Small intestine (tissue), 7 donors: ENCODE measurements at regions not wholly inside any gene's neighbourhood (a gene's known extent, or its start where the extent isn't known, plus 50 kb on each side); places are given as distances from the start of the nearest gene placed in this dataset.
A peak's percentile ranks its signal among the peaks of the same experiment; 100 is the strongest.

ENCODE experiments used
- DNase-seq, 2 donors: peaks; one replicate each; pipeline versions ENCODE4 v3.0.0 to v3.0.0-alpha.2; 2013
- FAIRE-seq: peaks from 2 replicates; lab custom pipeline; 2012; peaks lifted over from hg19 to GRCh38; lab: Jason Lieb, UNC
- H3K27ac ChIP-seq, 3 donors: one replicate each; pipeline ENCODE4 v1.5.1; 2013; ENCODE audit warnings: low read length in 2 of 3, mild to moderate bottlenecking in 2 of 3, control low read depth in 1 of 3, inconsistent platforms in 1 of 3, low read depth in 1 of 3, moderate library complexity in 1 of 3
- H3K27me3 ChIP-seq, 3 donors: one replicate each; pipeline ENCODE4 v1.6.1; 2013; ENCODE audit warnings: low read length in 3 of 3, inconsistent platforms in 1 of 3; ENCODE audit not compliant: control insufficient read depth in 3 of 3, insufficient read depth in 3 of 3
- H3K36me3 ChIP-seq, 3 donors: one replicate each; pipeline ENCODE4 v1.6.1; 2013; ENCODE audit warnings: low read length in 3 of 3, inconsistent platforms in 1 of 3, low read depth in 1 of 3, mild to moderate bottlenecking in 1 of 3, moderate library complexity in 1 of 3; ENCODE audit not compliant: control insufficient read depth in 3 of 3, insufficient read depth in 2 of 3
- H3K4me1 ChIP-seq, 3 donors: one replicate each; pipeline ENCODE4 v1.6.1; 2013; ENCODE audit warnings: low read length in 2 of 3, inconsistent platforms in 1 of 3, low read depth in 1 of 3, mild to moderate bottlenecking in 1 of 3, moderate library complexity in 1 of 3; ENCODE audit not compliant: control insufficient read depth in 3 of 3, insufficient read depth in 2 of 3
- H3K4me3 ChIP-seq, 3 donors: one replicate each; pipeline ENCODE4 v1.5.1; 2013; ENCODE audit warnings: low read length in 3 of 3, control low read depth in 1 of 3, inconsistent platforms in 1 of 3, low read depth in 1 of 3, mild to moderate bottlenecking in 1 of 3, moderate library complexity in 1 of 3
- H3K9me3 ChIP-seq, 2 donors: one replicate each; pipeline ENCODE4 v1.6.1; 2013; ENCODE audit warnings: low read depth in 1 of 2, low read length in 1 of 2; ENCODE audit not compliant: control insufficient read depth in 2 of 2, insufficient read depth in 1 of 2
- WGBS, 3 donors: extraction: QIAGEN DNeasy Blood & Tissue Kit; methylation state at CpG; one replicate each; pipeline ENCODE4 v1.1.7; 2013; 5-methylcytosine and 5-hydroxymethylcytosine counted together
- donor health status: healthy with polysubstance abuse.
- donor health status: control.
- donor health status: control.
- donor health status: Bipolar disorder and iron deficiency.
- donor health status: healthy.

DNA sequence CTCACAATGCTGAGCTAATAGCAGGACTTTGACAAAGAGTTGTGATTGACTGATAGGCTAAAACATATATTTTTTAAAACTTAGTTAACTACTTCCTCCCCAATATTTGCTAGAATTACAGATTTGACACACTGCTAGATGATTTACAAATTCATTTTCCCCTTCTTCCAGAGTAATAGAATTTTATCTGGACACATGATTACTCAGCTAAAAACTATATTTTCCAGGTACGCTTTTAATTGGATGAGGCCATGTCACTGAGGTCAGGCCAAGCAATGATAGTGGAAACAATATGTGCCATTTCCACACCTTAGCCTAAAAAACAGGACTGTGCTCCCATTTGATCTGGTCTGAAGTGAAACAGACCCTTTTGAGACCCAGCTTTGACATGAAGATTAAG lies 193.3 kb upstream of the PGRMC2 start:
- no peaks in the 10 kb centered on the region for H3K27me3 ChIP-seq
- H3K27ac ChIP-seq: no peak overlapping the region
- DNase-seq (no peak), FAIRE-seq (no peak)
- no peaks in the 10 kb centered on the region for H3K4me1 ChIP-seq
- 93 to 100% (median 100%) methylated on average over 1 of the region's 1 CpG for WGBS, 3 donors
- H3K9me3 ChIP-seq: peaks cover 0 to 2% of the 10 kb centered on the region in 2 donors
- no peak overlapping the region for H3K4me3 ChIP-seq
- H3K36me3 ChIP-seq: no peaks in the 10 kb centered on the region

DNA sequence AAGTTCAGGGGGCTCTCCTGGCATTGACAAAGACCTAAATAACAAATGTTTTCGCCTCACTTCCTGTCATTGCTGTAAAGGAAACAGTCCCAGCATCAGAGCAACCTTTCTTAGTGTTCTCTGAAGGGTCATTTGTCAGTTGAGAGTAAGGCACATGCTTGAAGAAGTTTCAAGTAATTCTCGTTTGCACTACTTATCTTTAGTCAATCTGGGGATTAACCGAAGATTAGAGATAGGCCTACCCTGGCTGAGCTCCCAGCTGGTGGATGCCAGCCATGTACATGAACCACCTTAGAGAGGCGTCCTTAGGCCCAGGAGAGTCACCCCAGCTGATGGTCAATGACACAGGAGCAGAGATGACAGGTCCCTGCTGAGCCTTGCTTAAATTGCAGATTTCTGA lies 189.9 kb upstream of the PGRMC2 start:
- Histone ChIP-seq H3K9me3 (peaks cover 0 to 2% of the 10 kb centered on the region in 2 donors), H3K27me3 (no peaks in the 10 kb centered on the region), H3K36me3 (no peaks in the 10 kb centered on the region), H3K4me3 (no peak overlapping the region), H3K4me1 (no peaks in the 10 kb centered on the region), H3K27ac (no peak overlapping the region)
- no peak for DNase-seq
- FAIRE-seq: no peak
- WGBS, 3 donors: 46 to 55% (median 51%) methylated on average over 4 of the region's 4 CpGs

GRCh38 chr4:128475597-128475996 lies 188.0 kb upstream of the PGRMC2 start:
- no peaks in the 10 kb centered on the region for H3K4me1 ChIP-seq
- WGBS, 3 donors: 97 to 100% (median 100%) methylated on average over 1 of the region's 1 CpG
- no peak overlapping the region for H3K4me3 ChIP-seq
- no peaks in the 10 kb centered on the region for H3K27me3 ChIP-seq
- no peak overlapping the region for H3K27ac ChIP-seq
- H3K36me3 ChIP-seq: no peaks in the 10 kb centered on the region
- H3K9me3 ChIP-seq: no peaks in the 10 kb centered on the region
- DNase-seq (no peak), FAIRE-seq (no peak)

DNA sequence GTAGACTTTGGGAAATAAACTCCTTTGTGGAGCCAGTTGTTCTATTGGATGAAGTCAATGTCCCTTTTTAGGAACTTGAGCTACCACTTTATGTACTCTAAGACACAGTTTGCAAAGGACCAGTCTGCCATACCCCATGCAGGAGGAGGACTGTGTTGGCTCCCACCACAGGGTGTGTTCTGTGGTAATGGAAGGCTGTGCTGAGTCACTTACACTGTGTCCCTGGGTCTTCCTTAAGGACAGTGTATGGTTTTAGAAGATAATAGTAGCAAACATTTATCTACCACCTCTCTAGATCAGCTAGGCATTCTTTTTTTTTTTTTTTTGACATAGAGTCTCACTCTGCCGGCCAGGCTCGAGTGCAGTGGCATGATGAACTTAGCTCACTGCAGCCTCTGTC lies 184.0 kb upstream of the PGRMC2 start:
- no peak for DNase-seq
- Histone ChIP-seq H3K36me3 (no peaks in the 10 kb centered on the region), H3K27me3 (no peaks in the 10 kb centered on the region), H3K4me1 (peaks cover 0 to 3% (median 0%) of the 10 kb centered on the region in 3 donors), H3K9me3 (no peaks in the 10 kb centered on the region), H3K4me3 (no peak overlapping the region), H3K27ac (no peak overlapping the region)
- no peak for FAIRE-seq
- 94 to 100% (median 100%) methylated on average over 2 of the region's 2 CpGs for WGBS, 3 donors

DNA sequence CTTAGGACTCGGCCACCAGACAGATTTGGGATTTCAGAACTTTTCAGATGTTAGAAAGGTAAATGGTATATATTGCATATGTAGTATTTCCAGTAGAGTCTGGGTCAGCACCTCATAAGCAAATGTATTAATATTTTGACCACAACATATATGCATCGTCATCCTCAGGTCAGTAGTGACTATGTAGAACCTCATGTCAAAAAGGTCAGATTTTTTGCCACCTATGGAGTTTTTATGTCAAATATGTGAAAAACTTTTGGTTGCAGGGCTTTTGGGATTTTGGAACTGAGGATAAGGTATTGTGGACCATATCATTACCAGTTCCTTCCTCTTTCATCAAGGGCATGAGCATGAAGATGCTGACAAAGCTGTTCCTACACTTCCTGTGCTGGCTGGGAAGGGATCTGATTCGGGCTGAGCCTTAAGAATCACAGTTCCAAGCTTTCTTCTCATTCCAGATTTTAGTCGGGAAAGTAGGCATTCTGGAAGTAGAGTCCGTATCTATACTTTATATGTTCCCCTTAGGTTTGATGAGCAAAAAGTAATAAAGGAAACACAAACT lies 183.0 kb upstream of the PGRMC2 start:
- Histone ChIP-seq H3K27me3 (no peaks in the 10 kb centered on the region), H3K9me3 (no peaks in the 10 kb centered on the region), H3K36me3 (no peaks in the 10 kb centered on the region), H3K4me3 (no peak overlapping the region), H3K27ac (no peak overlapping the region), H3K4me1 (peaks cover 0 to 3% (median 0%) of the 10 kb centered on the region in 3 donors)
- DNase-seq (no peak), FAIRE-seq (no peak)
- WGBS, 3 donors: 85 to 91% (median 89%) methylated on average over 5 of the region's 5 CpGs

GRCh38 chr4:128468123-128468989 lies 180.7 kb upstream of the PGRMC2 start:
- DNase-seq: peak; percentile 81 to 93
- WGBS, 3 donors: 23 to 35% (median 33%) methylated on average over 6 of the region's 6 CpGs
- FAIRE-seq: peak; percentile 96
- peaks cover 0 to 3% (median 0%) of the 10 kb centered on the region in 3 donors for H3K4me1 ChIP-seq
- H3K27ac ChIP-seq: peak overlapping the region in 2 of 3 donors; percentile 36 to 53
- H3K4me3 ChIP-seq: no peak overlapping the region
- H3K36me3 ChIP-seq: no peaks in the 10 kb centered on the region
- H3K27me3 ChIP-seq: no peaks in the 10 kb centered on the region
- H3K9me3 ChIP-seq: no peaks in the 10 kb centered on the region

GRCh38 chr4:128465523-128465922 lies 177.9 kb upstream of the PGRMC2 start:
- Histone ChIP-seq H3K4me1 (peaks cover 0 to 3% (median 0%) of the 10 kb centered on the region in 3 donors), H3K4me3 (no peak overlapping the region), H3K9me3 (no peaks in the 10 kb centered on the region), H3K27me3 (no peaks in the 10 kb centered on the region), H3K36me3 (no peaks in the 10 kb centered on the region), H3K27ac (no peak overlapping the region)
- 47 to 50% (median 50%) methylated on average over 2 of the region's 2 CpGs for WGBS, 3 donors
- no peak for DNase-seq
- no peak for FAIRE-seq

DNA sequence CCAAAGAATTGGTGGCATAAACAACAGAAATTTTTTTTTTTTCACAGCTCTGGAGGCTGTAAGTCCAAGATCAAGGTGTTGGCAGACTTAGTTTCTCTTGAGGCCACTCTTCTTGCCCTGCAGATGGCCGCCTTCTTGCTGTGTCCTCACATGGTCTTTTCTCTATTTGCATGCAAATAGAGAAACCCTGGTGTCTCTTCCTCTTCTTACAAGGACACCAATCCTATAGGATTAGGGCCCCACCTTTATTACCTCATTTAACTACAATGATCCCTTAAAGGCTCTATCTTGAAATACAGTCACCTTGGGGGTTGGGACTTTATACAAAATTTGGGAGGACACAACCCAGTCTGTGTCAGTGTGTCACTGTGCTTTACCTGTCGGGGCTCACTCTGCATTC lies 175.4 kb upstream of the PGRMC2 start:
- Histone ChIP-seq H3K36me3 (no peaks in the 10 kb centered on the region), H3K4me3 (no peak overlapping the region), H3K27ac (no peak overlapping the region), H3K4me1 (peaks cover 0 to 2% (median 0%) of the 10 kb centered on the region in 3 donors), H3K27me3 (no peaks in the 10 kb centered on the region), H3K9me3 (no peaks in the 10 kb centered on the region)
- DNase-seq: no peak
- 91 to 96% (median 94%) methylated on average over 2 of the region's 2 CpGs for WGBS, 3 donors
- no peak for FAIRE-seq
